GM23338 (cell line): ENCODE measurements at regions not wholly inside any gene's neighbourhood (a gene's known extent, or its start where the extent isn't known, plus 50 kb on each side); places are given as distances from the start of the nearest gene placed in this dataset.

Experiments used
- CTCF ChIP-seq, 2 experiments: fragments of 200-600 bp in 1 of 2; sonication (generic) in 1 of 2; conservative IDR thresholded peaks; 2 replicates each; pipeline versions ENCODE4 v1.5.1 to v1.6.1; 2016 to 2017; ENCODE audit warnings: antibody characterized with exemption in 2 of 2, low read depth in 2 of 2, mild to moderate bottlenecking in 2 of 2, moderate library complexity in 1 of 2
- EZH2 ChIP-seq: fragments of 200-600 bp; sonication (generic); IDR thresholded peaks from one replicate; pipeline ENCODE4 v1.8.0; 2017; ENCODE audit warnings: antibody characterized with exemption, mild to moderate bottlenecking, low read depth; ENCODE audit not compliant: unreplicated experiment
- EZH2phosphoT487 ChIP-seq: fragments of 200-600 bp; sonication (generic); IDR thresholded peaks from one replicate; pipeline ENCODE4 v1.8.1; 2018; ENCODE audit warnings: antibody characterized with exemption; ENCODE audit not compliant: unreplicated experiment

DNA sequence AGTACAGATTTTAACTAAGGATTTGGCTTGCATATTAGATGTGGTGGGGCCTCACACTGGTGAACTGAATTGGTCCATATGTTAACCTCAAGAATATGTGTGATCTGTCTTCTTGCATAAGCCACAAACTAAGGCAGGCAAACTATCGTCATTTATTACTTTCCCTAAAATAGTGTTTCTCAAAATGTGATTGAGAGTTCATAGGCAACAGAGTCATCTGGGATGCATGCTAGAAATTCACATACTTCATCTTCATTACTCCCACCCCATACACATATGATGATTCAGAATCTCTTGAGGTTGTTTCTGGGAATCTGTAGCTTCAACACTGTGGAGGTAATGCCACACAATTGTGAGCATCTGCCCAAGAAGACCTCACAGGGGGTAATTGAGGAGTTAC lies 822.8 kb upstream of the CDH2 start:
- no peak for TF ChIP-seq CTCF (conservative IDR thresholded peaks at IDR 0.05; ENCODE audit: low read depth in 2 of 2)
- no peak for TF ChIP-seq EZH2
- no peak for TF ChIP-seq EZH2phosphoT487
